Erythroblast (primary cell): ENCODE measurements at regions not wholly inside any gene's neighbourhood (a gene's known extent, or its start where the extent isn't known, plus 50 kb on each side); places are given as distances from the start of the nearest gene placed in this dataset.

Experiments
- GATA1 ChIP-seq: IDR thresholded peaks from 2 replicates; pipeline ENCODE4 v1.6.1; 2011; ENCODE audit warnings: low read depth, mild to moderate bottlenecking, control low read depth, low read length, moderate library complexity
- POLR2A ChIP-seq: IDR thresholded peaks from 2 replicates; pipeline ENCODE4 v1.6.1; 2011; ENCODE audit warnings: mild to moderate bottlenecking, low read length

DNA sequence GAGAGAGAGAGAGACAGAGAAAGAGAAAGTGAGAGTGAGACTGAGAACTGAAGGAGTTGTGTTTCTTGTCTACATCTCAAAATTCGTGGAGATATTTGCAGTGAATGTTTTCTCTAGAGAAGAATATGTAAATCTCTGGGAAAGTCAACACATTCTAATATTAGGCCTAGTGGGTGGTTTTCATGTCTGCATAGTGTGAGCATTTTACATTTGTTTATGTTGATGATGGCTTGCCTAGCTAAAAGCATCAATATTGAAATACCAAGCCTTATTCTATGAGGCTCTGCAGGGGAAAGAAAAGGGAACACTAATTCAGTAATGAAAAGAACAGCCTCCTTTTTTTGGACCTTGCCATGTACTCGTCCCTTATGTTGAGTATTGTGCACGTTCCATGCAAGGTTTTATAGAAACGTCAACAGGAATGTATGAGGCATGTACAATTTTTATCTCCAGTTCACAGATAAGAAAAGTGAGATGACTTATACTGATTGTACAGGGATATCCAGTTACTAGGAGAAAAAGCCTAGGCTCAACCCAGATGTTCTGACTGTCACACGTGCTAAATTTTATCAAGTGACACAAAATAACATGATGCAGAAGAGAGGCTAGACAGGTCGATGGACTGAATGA, 1288.9 kb upstream of the SLC10A2 start:
- no peak for TF ChIP-seq POLR2A
- no peak for TF ChIP-seq GATA1
